H1 (cell line): ENCODE measurements at regions not wholly inside any gene's neighbourhood (a gene's known extent, or its start where the extent isn't known, plus 50 kb on each side); places are given as distances from the start of the nearest gene placed in this dataset.

Experiments used
- ATF3 ChIP-seq: IDR thresholded peaks from 2 replicates; pipeline ENCODE4 v1.6.1; 2011; ENCODE audit warnings: low read depth, mild to moderate bottlenecking, low read length; ENCODE audit not compliant: insufficient read depth
- CREB1 ChIP-seq: IDR thresholded peaks from 2 replicates; pipeline ENCODE4 v1.6.1; 2012; ENCODE audit warnings: inconsistent platforms
- GABPA ChIP-seq: IDR thresholded peaks from 2 replicates; pipeline ENCODE4 v1.6.1; 2011; ENCODE audit warnings: mild to moderate bottlenecking, low read length, moderate library complexity, borderline replicate concordance; ENCODE audit not compliant: insufficient read depth
- HDAC2 ChIP-seq, 2 experiments: fragments of 300-600 bp in 1 of 2; sonication (generic) in 1 of 2; IDR thresholded peaks; 2 replicates each; pipeline ENCODE4 v1.6.1; 2011 to 2012; ENCODE audit warnings: low read depth in 2 of 2, low read length in 2 of 2, mild to moderate bottlenecking in 2 of 2, moderate library complexity in 2 of 2, borderline replicate concordance in 1 of 2, inconsistent platforms in 1 of 2
- POLR2A ChIP-seq, 2 experiments: IDR thresholded peaks; 1 replicate in 1 of 2; 2 replicates in 1 of 2; pipeline ENCODE4 v1.6.1; 2011; ENCODE audit warnings: low read depth in 2 of 2, low read length in 2 of 2, mild to moderate bottlenecking in 2 of 2; ENCODE audit errors: control extremely low read depth in 1 of 2
- SIN3A ChIP-seq, 2 experiments: IDR thresholded peaks in 1 of 2; conservative IDR thresholded peaks in 1 of 2; 2 replicates each; pipeline ENCODE4 v1.6.1; 2011 to 2012; ENCODE audit warnings: low read length in 2 of 2, improper control_type of control experiment in 1 of 2, low read depth in 1 of 2, mild to moderate bottlenecking in 1 of 2
- TF ChIP-seq, protein P1 (sequence below): IDR thresholded peaks from 2 replicates; pipeline ENCODE4 v1.6.1; 2011; ENCODE audit warnings: low read length, improper control_type of control experiment
- TF ChIP-seq, protein P2 (sequence below), 3 experiments: IDR thresholded peaks; 1 replicate in 2 of 3; 2 replicates in 1 of 3; pipeline versions ENCODE4 v1.5.1 to v1.6.1; 2011; ENCODE audit warnings: low read length in 3 of 3, mild to moderate bottlenecking in 3 of 3, inconsistent platforms in 2 of 3, low read depth in 1 of 3, moderate library complexity in 1 of 3; ENCODE audit not compliant: insufficient read depth in 1 of 3; ENCODE audit errors: control extremely low read depth in 1 of 3

GRCh38 chr2:143968360-143968759 lies 551.6 kb downstream of the ZEB2 start:
- TF ChIP-seq, protein P1, sequence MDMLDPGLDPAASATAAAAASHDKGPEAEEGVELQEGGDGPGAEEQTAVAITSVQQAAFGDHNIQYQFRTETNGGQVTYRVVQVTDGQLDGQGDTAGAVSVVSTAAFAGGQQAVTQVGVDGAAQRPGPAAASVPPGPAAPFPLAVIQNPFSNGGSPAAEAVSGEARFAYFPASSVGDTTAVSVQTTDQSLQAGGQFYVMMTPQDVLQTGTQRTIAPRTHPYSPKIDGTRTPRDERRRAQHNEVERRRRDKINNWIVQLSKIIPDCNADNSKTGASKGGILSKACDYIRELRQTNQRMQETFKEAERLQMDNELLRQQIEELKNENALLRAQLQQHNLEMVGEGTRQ, result no peak
- TF ChIP-seq CREB1 (no peak), HDAC2 (IDR thresholded peaks at IDR 0.05; ENCODE audit: borderline replicate concordance in 1 of 2, low read depth in 2 of 2, low read length in 2 of 2) (no peak), ATF3 (no peak), SIN3A (conservative IDR thresholded peaks at IDR 0.05 in 1 of 2, IDR thresholded peaks at IDR 0.05 in 1 of 2; ENCODE audit: low read depth in 1 of 2, low read length in 2 of 2) (no peak), GABPA (no peak), POLR2A (IDR thresholded peaks at IDR 0.05; ENCODE audit: control extremely low read depth in 1 of 2, low read depth in 2 of 2, low read length in 2 of 2) (no peak)
- TF ChIP-seq, protein P2, sequence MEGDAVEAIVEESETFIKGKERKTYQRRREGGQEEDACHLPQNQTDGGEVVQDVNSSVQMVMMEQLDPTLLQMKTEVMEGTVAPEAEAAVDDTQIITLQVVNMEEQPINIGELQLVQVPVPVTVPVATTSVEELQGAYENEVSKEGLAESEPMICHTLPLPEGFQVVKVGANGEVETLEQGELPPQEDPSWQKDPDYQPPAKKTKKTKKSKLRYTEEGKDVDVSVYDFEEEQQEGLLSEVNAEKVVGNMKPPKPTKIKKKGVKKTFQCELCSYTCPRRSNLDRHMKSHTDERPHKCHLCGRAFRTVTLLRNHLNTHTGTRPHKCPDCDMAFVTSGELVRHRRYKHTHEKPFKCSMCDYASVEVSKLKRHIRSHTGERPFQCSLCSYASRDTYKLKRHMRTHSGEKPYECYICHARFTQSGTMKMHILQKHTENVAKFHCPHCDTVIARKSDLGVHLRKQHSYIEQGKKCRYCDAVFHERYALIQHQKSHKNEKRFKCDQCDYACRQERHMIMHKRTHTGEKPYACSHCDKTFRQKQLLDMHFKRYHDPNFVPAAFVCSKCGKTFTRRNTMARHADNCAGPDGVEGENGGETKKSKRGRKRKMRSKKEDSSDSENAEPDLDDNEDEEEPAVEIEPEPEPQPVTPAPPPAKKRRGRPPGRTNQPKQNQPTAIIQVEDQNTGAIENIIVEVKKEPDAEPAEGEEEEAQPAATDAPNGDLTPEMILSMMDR (IDR thresholded peaks at IDR 0.05; ENCODE audit: control extremely low read depth in 1 of 3, insufficient read depth in 1 of 3, low read depth in 1 of 3, low read length in 3 of 3), result no peak
